Liver (tissue), 3 donors: ENCODE measurements at regions not wholly inside any gene's neighbourhood (a gene's known extent, or its start where the extent isn't known, plus 50 kb on each side); places are given as distances from the start of the nearest gene placed in this dataset.

Experiments used
- ATF3 ChIP-seq: IDR thresholded peaks from 2 replicates; pipeline ENCODE4 v1.6.1; 2016; ENCODE audit warnings: antibody characterized with exemption
- CTCF ChIP-seq: fragments of 150-350 bp; IDR thresholded peaks from 2 replicates; pipeline ENCODE4 v1.5.1; 2017; ENCODE audit warnings: improper control_type of control experiment, low read depth, low read length; ENCODE audit not compliant: missing input control
- EGR1 ChIP-seq, 2 donors: IDR thresholded peaks; 2 replicates each; pipeline ENCODE4 v1.6.1; 2016 to 2018; ENCODE audit warnings: antibody characterized with exemption in 2 of 2, low read depth in 2 of 2
- FOXA1 ChIP-seq: IDR thresholded peaks from 2 replicates; pipeline ENCODE4 v1.6.1; 2016; ENCODE audit warnings: antibody characterized with exemption
- GABPA ChIP-seq, 2 donors: IDR thresholded peaks in 1 of 2; conservative IDR thresholded peaks in 1 of 2; 2 replicates each; pipeline ENCODE4 v1.6.1; 2016; ENCODE audit warnings: antibody characterized with exemption in 2 of 2, mild to moderate bottlenecking in 1 of 2, moderate library complexity in 1 of 2
- HNF4G ChIP-seq: IDR thresholded peaks from 2 replicates; pipeline ENCODE4 v1.6.1; 2016; ENCODE audit warnings: antibody characterized with exemption
- MAX ChIP-seq: IDR thresholded peaks from 2 replicates; pipeline ENCODE4 v1.6.1; 2016; ENCODE audit warnings: antibody characterized with exemption
- RAD21 ChIP-seq, 2 donors: IDR thresholded peaks; 2 replicates each; pipeline ENCODE4 v1.6.1; 2016; ENCODE audit warnings: antibody characterized with exemption in 2 of 2, mild to moderate bottlenecking in 2 of 2
- REST ChIP-seq: IDR thresholded peaks from 2 replicates; pipeline ENCODE4 v1.6.1; 2016; ENCODE audit warnings: antibody characterized with exemption, mild to moderate bottlenecking
- RXRA ChIP-seq, 2 donors: IDR thresholded peaks; 2 replicates each; pipeline ENCODE4 v1.6.1; 2017 to 2018; ENCODE audit warnings: antibody characterized with exemption in 2 of 2, mild to moderate bottlenecking in 1 of 2
- SP1 ChIP-seq: IDR thresholded peaks from 2 replicates; pipeline ENCODE4 v1.6.1; 2018; ENCODE audit warnings: antibody characterized with exemption, mild to moderate bottlenecking
- TAF1 ChIP-seq: conservative IDR thresholded peaks from 2 replicates; pipeline ENCODE4 v1.6.1; 2016; ENCODE audit warnings: antibody characterized with exemption, mild to moderate bottlenecking
- YY1 ChIP-seq: IDR thresholded peaks from 2 replicates; pipeline ENCODE4 v1.6.1; 2016; ENCODE audit warnings: antibody characterized with exemption, mild to moderate bottlenecking
- donor health status: healthy.
- donor health status: healthy.

- no peak for TF ChIP-seq MAX
- TF ChIP-seq RAD21 (IDR thresholded peaks at IDR 0.05), result no peak
- no peak for TF ChIP-seq CTCF
- no peak for TF ChIP-seq YY1
- TF ChIP-seq REST, result no peak
- no peak for TF ChIP-seq FOXA1
- TF ChIP-seq RXRA (IDR thresholded peaks at IDR 0.05), result no peak
- TF ChIP-seq SP1, result no peak
- no peak for TF ChIP-seq TAF1
- no peak for TF ChIP-seq EGR1 (IDR thresholded peaks at IDR 0.05; ENCODE audit: low read depth in 2 of 2)
- TF ChIP-seq GABPA (IDR thresholded peaks at IDR 0.05 in 1 of 2, conservative IDR thresholded peaks at IDR 0.05 in 1 of 2), result no peak
- TF ChIP-seq ATF3, result no peak
- TF ChIP-seq HNF4G, result no peak
Measured at GRCh38 chr10:71065659-71066058, 146.7 kb upstream of the UNC5B start.
